ENCODE measurements at regions not wholly inside any gene's neighbourhood (a gene's known extent, or its start where the extent isn't known, plus 50 kb on each side); places are given as distances from the start of the nearest gene placed in this dataset.

- no peak for DNase-seq (ENCODE audit: low read depth, low spot score)
Observed at GRCh38 chr15:53305554-53305953, 453.9 kb downstream of the WDR72 start.

DNA sequence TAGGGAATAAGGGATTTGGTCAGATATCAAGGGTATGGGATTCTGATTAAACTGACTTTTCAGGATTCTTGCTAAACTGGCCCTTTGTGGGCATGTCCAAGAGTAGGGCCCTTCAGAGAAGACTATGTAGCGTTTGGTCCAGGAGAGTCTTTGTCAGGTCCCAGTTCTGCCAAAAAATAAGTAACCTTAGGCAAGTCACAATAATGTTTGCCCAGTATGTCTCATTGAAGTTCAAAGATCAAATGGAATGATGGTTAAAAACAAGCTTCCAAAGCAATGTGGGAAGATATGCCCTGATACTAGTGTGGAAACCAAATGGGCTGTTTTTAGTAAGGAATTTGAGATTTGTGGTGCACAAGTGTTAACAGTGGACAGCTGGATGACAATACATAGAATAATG lies 454.4 kb downstream of the WDR72 start:
- no peak for DNase-seq (ENCODE audit: low read depth, low spot score)

DNA sequence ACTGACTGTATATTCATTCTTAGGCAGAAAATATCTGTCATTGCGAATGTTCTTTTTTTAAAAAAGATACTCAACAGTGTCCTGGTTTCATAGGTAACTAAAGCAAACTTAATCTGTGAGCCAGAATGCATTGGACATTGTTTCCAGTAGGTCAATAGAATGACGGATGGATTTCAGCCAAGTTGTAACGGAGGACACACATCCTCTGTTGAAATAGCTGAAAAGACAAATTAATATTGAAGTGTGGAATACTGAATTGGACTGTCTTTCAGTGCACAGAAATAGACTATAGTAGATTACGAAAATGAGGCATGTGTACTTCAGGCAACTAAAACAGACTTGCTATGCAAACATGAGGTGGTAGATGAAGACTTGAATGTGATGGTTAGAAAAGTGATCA lies 461.6 kb downstream of the WDR72 start:
- no peak for DNase-seq (ENCODE audit: low read depth, low spot score)

- no peak for DNase-seq (ENCODE audit: low read depth, low spot score)
Observed at GRCh38 chr15:53296603-53297002, 462.9 kb downstream of the WDR72 start.

- DNase-seq (ENCODE audit: low read depth, low spot score): no peak
Observed at GRCh38 chr15:53295574-53295973, 463.9 kb downstream of the WDR72 start.

DNA sequence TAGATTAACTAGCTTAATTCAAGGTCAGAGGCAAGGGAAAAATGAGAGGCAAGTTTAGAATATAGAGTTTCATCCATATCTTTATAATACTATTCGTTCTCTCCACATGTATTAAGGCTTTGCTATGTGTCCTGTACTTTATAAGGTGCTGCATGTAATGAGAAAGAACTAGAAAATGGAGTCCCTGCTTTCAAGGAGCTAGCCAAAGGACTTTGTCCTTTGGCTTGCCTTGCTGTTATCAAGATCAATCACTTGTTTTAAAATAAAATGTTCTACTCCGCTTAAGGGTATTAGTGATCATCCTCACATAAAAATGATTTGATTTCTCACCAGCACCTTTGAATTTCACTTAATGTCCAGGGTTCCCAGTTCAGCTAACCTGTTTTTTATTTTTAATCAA lies 470.9 kb downstream of the WDR72 start:
- no peak for DNase-seq (ENCODE audit: low read depth, low spot score)

- DNase-seq (ENCODE audit: low read depth, low spot score): no peak
Observed at GRCh38 chr15:53274630-53275029, 484.5 kb upstream of the ONECUT1 start.

DNA sequence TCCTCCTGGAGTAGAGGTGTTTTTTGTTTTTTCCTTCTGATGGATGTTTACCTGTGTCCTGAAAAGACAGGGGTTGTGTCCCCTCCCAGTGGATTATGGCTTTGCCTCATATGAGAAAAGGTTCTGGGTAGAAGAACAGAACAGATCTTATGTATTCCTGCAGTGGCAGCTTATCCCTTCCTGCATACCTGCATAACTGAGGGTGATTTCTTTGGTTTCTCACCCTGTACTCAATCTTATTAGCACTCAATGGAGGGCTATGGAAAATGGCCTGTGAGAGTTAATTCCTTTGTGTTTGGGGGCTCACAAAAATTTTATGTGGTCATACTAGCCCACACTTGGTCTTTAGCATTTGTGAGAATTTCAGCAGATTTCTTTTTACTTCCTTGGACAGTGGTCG lies 482.0 kb upstream of the ONECUT1 start:
- no peak for DNase-seq (ENCODE audit: low read depth, low spot score)

DNA sequence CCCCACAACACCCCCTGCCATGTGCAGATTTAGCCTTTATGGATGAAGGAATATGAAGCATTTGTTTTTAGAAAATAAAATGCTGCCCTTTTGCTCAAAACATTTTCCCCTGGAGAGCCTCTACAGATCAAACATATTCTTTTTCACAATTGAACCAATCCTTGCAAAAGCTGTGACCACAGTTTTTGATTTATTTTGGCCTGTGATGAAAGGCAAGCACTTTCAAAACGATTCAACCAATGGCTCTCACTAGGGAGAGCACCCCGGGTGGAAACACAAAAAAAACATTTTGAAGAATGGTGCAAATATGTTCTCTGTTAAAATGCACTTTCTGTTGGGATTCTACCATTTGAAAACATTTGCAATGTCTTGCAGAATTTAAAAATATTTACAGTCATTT lies 476.0 kb upstream of the ONECUT1 start:
- DNase-seq (ENCODE audit: low read depth, low spot score): no peak

DNA sequence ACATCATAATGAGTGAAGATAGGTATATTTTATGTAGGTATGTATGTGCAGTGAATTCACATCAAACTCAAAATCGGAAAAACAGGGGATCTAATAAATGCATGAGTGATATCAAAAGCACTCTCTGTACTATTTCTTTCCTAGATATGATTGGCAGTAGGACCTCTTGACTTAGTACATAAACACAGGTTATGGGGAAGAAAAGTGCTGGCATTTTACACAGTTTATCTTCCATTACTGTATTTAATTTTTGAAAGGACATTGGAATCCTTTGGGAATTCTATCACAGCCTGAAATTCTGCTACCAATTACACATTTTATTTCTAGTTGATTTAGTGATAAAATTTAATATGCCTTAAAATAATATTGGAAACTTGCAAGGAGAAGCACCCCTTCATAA lies 470.5 kb upstream of the ONECUT1 start:
- DNase-seq (ENCODE audit: low read depth, low spot score): no peak

DNA sequence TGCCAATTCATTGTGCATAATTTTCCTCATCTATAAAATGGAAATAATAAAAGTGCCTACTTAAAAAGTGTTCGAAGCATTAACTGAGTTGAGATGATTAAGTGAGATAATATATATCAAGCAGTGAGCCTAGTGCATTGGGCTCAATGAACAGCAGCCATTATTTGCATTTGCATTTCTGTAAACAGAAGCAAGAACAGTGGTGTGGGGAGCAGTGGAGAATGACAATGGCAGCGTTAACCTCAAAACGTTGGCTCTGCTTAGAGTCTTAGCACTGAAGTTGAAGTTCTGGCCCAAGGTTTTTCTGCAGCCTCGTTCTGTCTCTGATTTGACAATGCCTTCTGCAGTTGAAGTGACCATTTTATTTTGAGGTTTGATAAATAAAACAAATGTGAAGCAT lies 466.3 kb upstream of the ONECUT1 start:
- no peak for DNase-seq (ENCODE audit: low read depth, low spot score)

DNA sequence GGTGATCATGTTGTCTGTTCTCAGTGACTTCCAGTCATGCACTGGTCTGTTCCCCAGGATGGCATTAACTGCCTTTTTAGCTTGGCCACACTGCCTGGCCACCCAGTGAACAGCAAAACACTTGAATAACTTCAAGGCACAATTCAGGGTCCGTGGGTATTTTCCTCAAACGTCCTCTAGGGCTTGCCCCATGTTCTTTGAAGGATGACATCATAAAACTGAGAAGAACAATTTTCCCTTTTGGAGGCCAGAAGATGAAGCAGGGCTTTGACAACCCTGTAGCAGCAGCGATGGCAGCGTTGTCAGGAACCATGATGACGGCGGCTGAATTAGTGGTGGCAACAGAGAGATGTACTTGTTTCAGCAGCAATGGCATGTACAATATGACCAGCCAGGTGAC lies 465.9 kb upstream of the ONECUT1 start:
- DNase-seq (ENCODE audit: low read depth, low spot score): no peak

- no peak for DNase-seq (ENCODE audit: low read depth, low spot score)
Observed at GRCh38 chr15:53251996-53252395, 461.9 kb upstream of the ONECUT1 start.

GRCh38 chr15:53251523-53251922 lies 461.4 kb upstream of the ONECUT1 start:
- no peak for DNase-seq (ENCODE audit: low read depth, low spot score)

GRCh38 chr15:53247041-53247708 lies 457.0 kb upstream of the ONECUT1 start:
- DNase-seq (ENCODE audit: low read depth, low spot score): no peak

DNA sequence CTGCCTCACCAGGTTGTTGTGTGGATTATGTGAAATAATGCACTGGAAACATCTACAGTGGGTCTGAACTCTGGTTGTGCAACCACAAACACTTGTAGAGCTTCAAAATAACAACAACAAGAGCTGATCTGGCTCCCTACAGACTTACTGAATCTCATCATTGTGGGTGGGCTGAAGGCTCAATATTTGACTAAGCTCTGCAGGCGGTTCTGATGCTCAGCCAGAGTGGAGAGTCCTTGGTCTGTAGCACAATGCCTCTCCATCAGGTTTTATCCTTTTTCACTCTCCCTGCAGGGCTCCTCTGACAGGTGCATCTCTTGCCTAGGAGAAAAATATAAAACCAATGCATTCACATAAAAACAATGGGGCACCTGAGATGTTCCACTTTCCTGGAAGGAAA lies 456.3 kb upstream of the ONECUT1 start:
- DNase-seq (ENCODE audit: low read depth, low spot score): no peak

GRCh38 chr15:53233801-53234200 lies 443.7 kb upstream of the ONECUT1 start:
- no peak for DNase-seq (ENCODE audit: low read depth, low spot score)

DNA sequence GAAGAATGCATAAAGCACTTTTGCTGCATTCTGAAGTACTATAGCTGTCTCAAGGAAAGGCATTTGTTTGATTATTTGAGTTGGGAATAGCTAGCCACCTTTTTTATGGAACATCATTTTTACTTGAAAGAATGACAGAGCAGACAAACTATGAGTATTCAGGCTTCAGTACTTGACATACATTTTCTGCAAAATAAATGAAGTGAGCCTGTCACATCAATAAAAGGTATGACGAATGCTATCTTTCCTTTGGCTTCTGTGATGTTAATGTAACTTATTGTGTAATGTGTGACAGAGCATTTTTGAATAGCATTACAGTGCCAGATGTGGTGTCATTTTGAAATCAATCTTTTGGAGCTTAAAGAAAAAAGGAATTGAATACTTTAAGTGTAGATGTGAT lies 440.3 kb upstream of the ONECUT1 start:
- no peak for DNase-seq (ENCODE audit: low read depth, low spot score)

DNA sequence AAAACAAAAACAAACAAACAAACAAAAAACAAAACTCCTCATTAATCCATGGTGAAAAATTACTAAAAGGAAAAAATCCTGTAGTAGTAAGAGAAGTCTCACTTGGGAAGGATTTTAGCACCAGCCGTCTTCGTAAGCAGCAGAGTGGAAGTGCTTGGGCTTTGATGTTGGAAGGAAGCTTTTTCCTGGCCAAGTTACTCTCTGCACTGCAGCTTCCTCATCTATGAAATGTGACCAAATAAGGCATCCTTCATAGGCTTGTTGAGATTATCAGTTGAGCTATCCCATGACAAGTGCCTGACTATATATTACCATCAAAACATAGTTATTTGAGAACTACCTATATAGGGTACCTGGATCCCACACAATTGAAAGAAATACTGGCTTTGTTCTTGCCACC lies 436.4 kb upstream of the ONECUT1 start:
- DNase-seq (ENCODE audit: low read depth, low spot score): no peak

GRCh38 chr15:53225781-53226180 lies 435.6 kb upstream of the ONECUT1 start:
- no peak for DNase-seq (ENCODE audit: low read depth, low spot score)

DNA sequence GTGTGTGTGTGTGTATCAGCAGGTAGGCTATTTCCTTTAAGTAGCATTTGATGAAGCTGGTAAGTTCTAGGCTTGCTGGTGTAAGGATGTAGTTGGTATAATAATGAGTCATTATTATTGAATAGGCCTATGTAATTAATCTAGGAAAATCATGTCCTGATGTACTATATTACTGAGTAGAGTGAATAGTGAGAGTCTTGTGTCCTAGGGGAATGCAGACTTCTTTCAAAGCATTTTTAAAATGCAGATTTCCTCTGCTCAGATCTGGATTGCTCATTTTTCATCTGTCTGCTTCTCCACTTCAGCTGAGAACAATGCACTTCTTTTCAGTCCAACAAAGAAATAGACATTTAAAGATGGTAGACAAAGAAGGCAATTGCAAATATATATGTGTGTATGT lies 434.2 kb upstream of the ONECUT1 start:
- DNase-seq (ENCODE audit: low read depth, low spot score): no peak

DNA sequence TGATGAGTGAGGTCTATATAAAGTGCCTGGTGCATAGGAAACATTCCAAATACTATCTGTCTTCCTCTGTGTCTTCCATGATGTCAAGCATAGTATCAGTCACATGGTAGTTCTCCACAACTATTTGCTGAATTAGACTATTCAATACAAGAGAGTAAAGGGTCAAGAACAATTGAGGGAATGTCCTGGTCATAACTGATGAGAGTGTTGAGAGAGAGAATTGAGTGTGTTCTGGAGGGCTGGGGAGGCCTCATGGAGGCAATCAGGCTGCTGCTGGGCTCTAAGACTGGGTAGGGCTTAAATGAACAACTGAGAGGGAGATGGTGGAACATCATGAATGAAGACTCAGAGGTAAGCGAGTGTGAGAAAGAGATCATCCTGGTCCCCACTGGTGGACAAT lies 433.7 kb upstream of the ONECUT1 start:
- no peak for DNase-seq (ENCODE audit: low read depth, low spot score)

GRCh38 chr15:53218666-53219580 lies 428.8 kb upstream of the ONECUT1 start:
- no peak for DNase-seq (ENCODE audit: low read depth, low spot score)
